ENCODE measurements at regions not wholly inside any gene's neighbourhood (a gene's known extent, or its start where the extent isn't known, plus 50 kb on each side); places are given as distances from the start of the nearest gene placed in this dataset.
"Not testable (repeated sequence)": the region's sequence is repeated elsewhere in the genome, so short reads cannot be mapped to it uniquely, and the experiment has no call there.

DNA sequence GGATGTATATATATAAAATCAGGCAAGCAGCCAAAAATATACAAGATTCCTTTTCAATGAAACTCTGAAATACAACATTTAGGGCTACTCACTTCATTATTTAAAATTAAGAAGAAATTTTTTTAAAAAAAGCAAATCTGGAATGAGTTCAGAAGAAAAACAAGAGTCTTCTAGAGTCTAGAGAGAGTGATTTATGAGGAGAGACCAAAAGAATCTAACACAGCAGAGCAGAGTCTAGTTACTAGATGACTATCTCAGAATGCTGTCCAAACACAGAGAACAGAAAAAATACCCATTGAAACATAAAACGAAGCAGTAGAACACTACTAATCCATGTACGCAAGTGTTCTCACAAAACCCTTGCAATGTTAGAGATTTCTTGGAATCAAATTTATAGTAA lies 275.2 kb upstream of the CBLB start:
- Histone ChIP-seq H3K27me3 (ENCODE audit: low read depth, low read length) (no peaks in the 10 kb centered on the region), H3K27ac (ENCODE audit: low read length) (no peak overlapping the region), H3K9me3 (ENCODE audit: control insufficient read depth in 1 of 2, low read length in 2 of 2) (peaks cover 0 to 4% of the 10 kb centered on the region in 2 donors), H3K4me1 (ENCODE audit: control insufficient read depth in 1 of 2, insufficient read depth in 2 of 2, low read length in 2 of 2) (no peaks in the 10 kb centered on the region), H3K4me3 (ENCODE audit: low read depth in 1 of 2, low read length in 2 of 2) (no peak overlapping the region), H3K36me3 (ENCODE audit: control insufficient read depth in 1 of 2, insufficient read depth in 2 of 2, low read length in 2 of 2) (no peaks in the 10 kb centered on the region)

DNA sequence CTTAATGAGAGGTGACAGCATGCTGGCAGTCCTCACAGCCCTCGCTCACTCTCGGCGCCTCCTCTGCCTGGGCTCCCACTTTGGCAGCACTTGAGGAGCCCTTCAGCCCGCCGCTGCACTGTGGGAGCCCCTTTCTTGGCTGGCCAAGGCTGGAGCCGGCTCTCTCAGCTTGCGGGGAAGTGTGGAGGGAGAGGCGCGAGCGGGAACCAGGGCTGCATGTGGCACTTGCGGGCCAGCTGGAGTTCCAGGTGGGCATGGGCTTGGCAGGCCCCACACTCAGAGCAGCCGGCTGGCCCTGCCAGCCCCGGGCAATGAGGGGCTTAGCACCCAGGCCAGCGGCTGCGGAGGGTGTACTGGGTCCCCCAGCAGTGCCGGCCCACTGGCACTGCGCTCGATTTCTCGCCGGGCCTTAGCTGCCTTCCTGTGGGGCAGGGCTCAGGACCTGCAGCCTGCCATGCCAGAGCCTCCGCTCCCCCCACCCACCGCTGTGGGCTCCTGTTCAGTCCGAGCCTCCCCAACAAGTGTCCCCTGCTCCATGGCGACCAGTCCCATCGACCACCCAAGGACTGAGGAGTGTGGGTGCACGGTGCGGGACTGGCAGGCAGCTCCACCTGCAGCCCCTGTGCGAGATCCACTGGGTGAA lies 279.7 kb upstream of the CBLB start:
- not testable (repeated sequence) for H3K27me3 ChIP-seq (ENCODE audit: low read depth, low read length); H3K4me1 ChIP-seq (ENCODE audit: control insufficient read depth in 1 of 2, insufficient read depth in 2 of 2, low read length in 2 of 2); H3K9me3 ChIP-seq (ENCODE audit: control insufficient read depth in 1 of 2, low read length in 2 of 2); H3K27ac ChIP-seq (ENCODE audit: low read length); H3K36me3 ChIP-seq (ENCODE audit: control insufficient read depth in 1 of 2, insufficient read depth in 2 of 2, low read length in 2 of 2); H3K4me3 ChIP-seq (ENCODE audit: low read depth in 1 of 2, low read length in 2 of 2)

DNA sequence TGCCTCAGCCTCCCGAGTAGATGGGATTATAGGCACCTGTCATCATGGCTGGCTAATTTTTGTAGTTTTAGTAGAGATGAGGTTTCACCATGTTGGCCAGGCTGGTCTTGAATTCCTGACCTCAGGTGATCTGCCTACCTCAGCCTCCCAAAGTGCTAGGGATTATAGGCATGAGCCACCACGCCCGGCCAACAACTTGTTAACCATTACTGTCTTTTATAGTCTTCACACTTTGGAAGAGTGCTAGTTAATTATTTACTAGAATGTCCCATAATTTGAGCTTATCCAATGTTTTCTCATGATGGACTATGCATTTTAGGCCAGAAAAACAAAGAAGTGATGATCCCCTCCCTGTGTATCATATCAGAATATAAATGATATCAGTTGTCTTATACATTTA lies 288.6 kb upstream of the CBLB start:
- H3K4me1 ChIP-seq (ENCODE audit: control insufficient read depth in 1 of 2, insufficient read depth in 2 of 2, low read length in 2 of 2): no peaks in the 10 kb centered on the region
- H3K9me3 ChIP-seq (ENCODE audit: control insufficient read depth in 1 of 2, low read length in 2 of 2): peaks cover 0 to 3% of the 10 kb centered on the region in 2 donors
- no peak overlapping the region for H3K27ac ChIP-seq (ENCODE audit: low read length)
- no peak overlapping the region for H3K4me3 ChIP-seq (ENCODE audit: low read depth in 1 of 2, low read length in 2 of 2)
- H3K36me3 ChIP-seq (ENCODE audit: control insufficient read depth in 1 of 2, insufficient read depth in 2 of 2, low read length in 2 of 2): no peaks in the 10 kb centered on the region
- H3K27me3 ChIP-seq (ENCODE audit: low read depth, low read length): no peaks in the 10 kb centered on the region

DNA sequence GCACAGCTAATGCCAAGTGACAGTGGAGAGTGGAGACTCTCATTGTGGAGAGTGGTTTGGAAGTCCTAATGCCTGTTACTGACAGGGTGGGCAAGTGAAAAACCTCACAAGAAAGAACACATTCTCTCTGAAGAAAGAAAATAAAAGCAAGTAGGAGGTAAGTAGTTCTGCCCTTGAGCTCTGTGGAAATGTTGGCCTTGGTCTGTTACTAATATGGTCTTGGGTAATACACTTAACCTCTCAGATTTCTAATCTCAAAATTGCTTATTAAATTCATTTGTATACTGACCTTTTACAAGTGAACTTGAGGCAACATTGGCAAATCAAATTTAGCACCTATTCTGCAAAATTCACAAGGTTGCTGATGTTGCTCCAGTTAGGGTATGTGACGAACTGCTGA lies 291.6 kb upstream of the CBLB start:
- H3K4me1 ChIP-seq (ENCODE audit: control insufficient read depth in 1 of 2, insufficient read depth in 2 of 2, low read length in 2 of 2): no peaks in the 10 kb centered on the region
- H3K9me3 ChIP-seq (ENCODE audit: control insufficient read depth in 1 of 2, low read length in 2 of 2): peaks cover 0 to 7% of the 10 kb centered on the region in 2 donors
- H3K27me3 ChIP-seq (ENCODE audit: low read depth, low read length): no peaks in the 10 kb centered on the region
- no peak overlapping the region for H3K4me3 ChIP-seq (ENCODE audit: low read depth in 1 of 2, low read length in 2 of 2)
- H3K36me3 ChIP-seq (ENCODE audit: control insufficient read depth in 1 of 2, insufficient read depth in 2 of 2, low read length in 2 of 2): no peaks in the 10 kb centered on the region
- no peak overlapping the region for H3K27ac ChIP-seq (ENCODE audit: low read length)

DNA sequence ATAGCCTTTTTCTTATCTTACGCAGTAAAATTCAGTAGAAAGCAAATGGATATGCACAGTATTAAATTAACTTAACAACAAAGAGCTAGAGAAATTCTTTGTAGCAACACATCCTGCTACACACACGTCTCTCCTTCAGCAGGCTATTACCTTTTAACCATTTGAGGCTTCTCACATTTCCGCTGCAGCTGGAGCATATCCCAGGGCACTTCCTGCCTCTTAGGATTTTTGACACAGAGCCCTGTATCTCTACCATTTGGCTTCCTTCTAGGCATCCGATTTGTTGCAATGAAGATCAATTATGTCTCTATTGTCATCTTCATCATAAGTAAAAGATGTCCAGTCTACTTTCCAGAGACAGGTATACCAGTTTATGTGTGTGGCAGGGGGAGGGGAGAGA lies 292.4 kb upstream of the CBLB start:
- H3K27me3 ChIP-seq (ENCODE audit: low read depth, low read length): no peaks in the 10 kb centered on the region
- H3K4me1 ChIP-seq (ENCODE audit: control insufficient read depth in 1 of 2, insufficient read depth in 2 of 2, low read length in 2 of 2): no peaks in the 10 kb centered on the region
- H3K27ac ChIP-seq (ENCODE audit: low read length): no peak overlapping the region
- H3K9me3 ChIP-seq (ENCODE audit: control insufficient read depth in 1 of 2, low read length in 2 of 2): peaks cover 0 to 7% of the 10 kb centered on the region in 2 donors
- H3K36me3 ChIP-seq (ENCODE audit: control insufficient read depth in 1 of 2, insufficient read depth in 2 of 2, low read length in 2 of 2): no peaks in the 10 kb centered on the region
- no peak overlapping the region for H3K4me3 ChIP-seq (ENCODE audit: low read depth in 1 of 2, low read length in 2 of 2)

DNA sequence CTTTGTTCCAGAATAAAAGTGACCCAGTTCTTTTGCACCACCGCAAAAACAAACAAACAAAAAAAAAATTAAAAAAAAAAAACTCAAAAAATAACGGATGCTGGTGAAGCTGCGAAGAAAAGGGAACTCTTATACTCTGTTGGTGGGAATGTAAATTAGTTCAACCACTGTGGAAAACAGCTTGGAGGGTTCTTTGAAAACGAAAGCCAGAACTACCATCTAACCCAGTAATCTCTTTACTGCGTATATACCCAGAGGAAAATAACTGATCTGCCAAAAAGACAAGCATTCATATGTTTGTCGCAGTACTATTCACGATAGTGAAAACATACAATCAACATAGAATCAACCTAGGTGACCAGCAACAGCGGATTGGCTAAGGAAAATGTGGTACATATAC lies 298.9 kb upstream of the CBLB start:
- Histone ChIP-seq H3K4me3 (ENCODE audit: low read depth in 1 of 2, low read length in 2 of 2) (no peak overlapping the region), H3K9me3 (ENCODE audit: control insufficient read depth in 1 of 2, low read length in 2 of 2) (peaks cover 0 to 4% of the 10 kb centered on the region in 2 donors), H3K27ac (ENCODE audit: low read length) (no peak overlapping the region), H3K27me3 (ENCODE audit: low read depth, low read length) (no peaks in the 10 kb centered on the region), H3K36me3 (ENCODE audit: control insufficient read depth in 1 of 2, insufficient read depth in 2 of 2, low read length in 2 of 2) (no peaks in the 10 kb centered on the region), H3K4me1 (ENCODE audit: control insufficient read depth in 1 of 2, insufficient read depth in 2 of 2, low read length in 2 of 2) (no peaks in the 10 kb centered on the region)

DNA sequence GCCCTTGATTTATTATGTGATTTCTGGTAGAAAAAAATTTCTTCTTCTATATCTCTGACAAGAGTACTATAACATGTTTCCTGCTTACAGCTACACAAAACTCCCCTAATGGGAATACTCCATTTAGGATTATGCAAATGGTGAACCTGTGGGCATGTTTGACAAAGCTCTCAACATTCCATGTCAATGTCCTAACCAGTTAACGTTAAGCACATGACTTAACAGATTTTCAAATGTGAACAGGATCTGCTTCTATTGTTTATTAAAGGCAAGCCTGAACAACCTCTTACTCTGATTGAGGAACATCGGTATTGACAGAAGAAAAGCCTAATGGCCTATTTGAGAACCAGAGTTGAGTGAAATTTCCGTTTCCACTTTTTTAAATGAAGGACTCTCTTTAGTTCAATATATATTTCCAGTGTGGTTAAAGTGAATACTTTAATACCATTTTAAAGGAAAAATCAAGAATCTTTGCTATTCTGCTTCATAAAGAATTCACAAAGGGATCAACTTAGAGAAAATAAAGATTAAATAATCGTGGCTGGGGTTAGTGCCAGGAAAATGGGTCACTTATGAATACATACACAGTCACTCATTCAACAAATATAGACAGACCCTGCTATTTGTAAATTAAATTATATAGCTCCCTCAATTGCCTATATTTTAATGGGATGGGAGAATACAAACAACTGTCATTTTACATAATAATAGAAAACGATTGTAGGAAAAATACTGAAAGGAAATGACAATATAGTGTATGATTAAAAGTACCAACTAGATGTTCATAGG lies 300.3 kb upstream of the CBLB start:
- H3K27ac ChIP-seq (ENCODE audit: low read length): no peak overlapping the region
- no peaks in the 10 kb centered on the region for H3K36me3 ChIP-seq (ENCODE audit: control insufficient read depth in 1 of 2, insufficient read depth in 2 of 2, low read length in 2 of 2)
- no peaks in the 10 kb centered on the region for H3K9me3 ChIP-seq (ENCODE audit: control insufficient read depth in 1 of 2, low read length in 2 of 2)
- no peaks in the 10 kb centered on the region for H3K4me1 ChIP-seq (ENCODE audit: control insufficient read depth in 1 of 2, insufficient read depth in 2 of 2, low read length in 2 of 2)
- no peaks in the 10 kb centered on the region for H3K27me3 ChIP-seq (ENCODE audit: low read depth, low read length)
- H3K4me3 ChIP-seq (ENCODE audit: low read depth in 1 of 2, low read length in 2 of 2): no peak overlapping the region

DNA sequence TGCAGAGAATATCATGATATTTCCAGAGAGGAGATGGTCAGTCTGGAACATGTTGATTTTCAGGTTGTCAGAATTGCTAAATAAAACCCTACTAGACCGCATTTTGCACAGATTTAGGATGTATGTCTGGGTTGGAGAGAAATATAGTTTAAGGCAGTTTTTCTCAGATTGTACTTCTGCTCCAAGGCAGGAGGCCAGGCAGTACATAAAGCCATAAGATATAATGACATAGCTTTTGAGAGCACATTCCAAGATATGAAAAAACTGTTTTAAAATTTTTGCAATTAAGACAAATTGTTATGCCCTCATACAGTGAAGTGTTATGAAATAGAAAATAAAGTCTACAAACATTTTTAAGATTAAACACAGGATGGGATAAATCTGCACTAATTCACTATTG lies 301.8 kb upstream of the CBLB start:
- H3K9me3 ChIP-seq (ENCODE audit: control insufficient read depth in 1 of 2, low read length in 2 of 2): no peaks in the 10 kb centered on the region
- H3K36me3 ChIP-seq (ENCODE audit: control insufficient read depth in 1 of 2, insufficient read depth in 2 of 2, low read length in 2 of 2): no peaks in the 10 kb centered on the region
- H3K4me1 ChIP-seq (ENCODE audit: control insufficient read depth in 1 of 2, insufficient read depth in 2 of 2, low read length in 2 of 2): no peaks in the 10 kb centered on the region
- no peak overlapping the region for H3K4me3 ChIP-seq (ENCODE audit: low read depth in 1 of 2, low read length in 2 of 2)
- H3K27ac ChIP-seq (ENCODE audit: low read length): no peak overlapping the region
- H3K27me3 ChIP-seq (ENCODE audit: low read depth, low read length): no peaks in the 10 kb centered on the region

DNA sequence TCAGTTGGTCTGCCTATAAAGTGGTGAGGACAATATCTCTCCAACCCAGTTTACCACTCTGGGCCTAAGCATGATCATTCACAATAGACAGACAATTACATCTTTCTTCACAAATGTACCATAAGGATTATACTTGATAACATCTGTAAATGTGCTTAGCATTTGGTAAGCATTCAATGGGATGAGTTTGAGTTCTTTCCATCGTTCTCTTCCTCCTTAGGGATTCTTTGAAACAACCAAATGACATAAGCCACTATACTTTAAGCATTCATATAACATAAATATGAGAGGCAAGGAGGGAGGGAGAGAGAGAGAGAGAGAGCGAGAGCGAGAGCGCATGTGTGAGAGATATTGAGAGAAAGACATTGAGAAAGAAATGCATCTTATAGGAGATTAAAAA lies 303.3 kb upstream of the CBLB start:
- H3K9me3 ChIP-seq (ENCODE audit: control insufficient read depth in 1 of 2, low read length in 2 of 2): no peaks in the 10 kb centered on the region
- H3K4me3 ChIP-seq (ENCODE audit: low read depth in 1 of 2, low read length in 2 of 2): no peak overlapping the region
- H3K27ac ChIP-seq (ENCODE audit: low read length): no peak overlapping the region
- no peaks in the 10 kb centered on the region for H3K36me3 ChIP-seq (ENCODE audit: control insufficient read depth in 1 of 2, insufficient read depth in 2 of 2, low read length in 2 of 2)
- H3K4me1 ChIP-seq (ENCODE audit: control insufficient read depth in 1 of 2, insufficient read depth in 2 of 2, low read length in 2 of 2): peaks cover 0 to 3% of the 10 kb centered on the region in 2 donors
- no peaks in the 10 kb centered on the region for H3K27me3 ChIP-seq (ENCODE audit: low read depth, low read length)

DNA sequence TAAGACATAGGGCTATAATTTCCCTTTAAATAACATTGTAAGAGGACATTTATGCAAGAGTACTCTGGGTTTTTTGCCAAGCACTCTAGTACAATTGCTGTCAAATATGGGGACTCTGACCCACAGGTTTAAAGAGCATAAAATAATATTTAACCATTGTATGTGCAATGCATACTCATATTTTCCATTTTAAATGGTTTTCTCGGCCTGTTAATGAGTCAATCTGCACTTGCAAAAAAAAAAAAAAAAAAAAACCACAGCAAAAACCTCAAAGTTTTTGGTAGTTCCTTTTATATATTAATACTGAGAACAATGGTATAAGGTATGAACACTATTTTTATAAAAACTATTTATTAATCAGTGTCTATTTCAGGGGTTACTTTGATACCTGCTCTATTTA lies 304.0 kb upstream of the CBLB start:
- H3K27ac ChIP-seq (ENCODE audit: low read length): no peak overlapping the region
- H3K9me3 ChIP-seq (ENCODE audit: control insufficient read depth in 1 of 2, low read length in 2 of 2): no peaks in the 10 kb centered on the region
- peaks cover 0 to 3% of the 10 kb centered on the region in 2 donors for H3K4me1 ChIP-seq (ENCODE audit: control insufficient read depth in 1 of 2, insufficient read depth in 2 of 2, low read length in 2 of 2)
- H3K27me3 ChIP-seq (ENCODE audit: low read depth, low read length): no peaks in the 10 kb centered on the region
- H3K36me3 ChIP-seq (ENCODE audit: control insufficient read depth in 1 of 2, insufficient read depth in 2 of 2, low read length in 2 of 2): no peaks in the 10 kb centered on the region
- no peak overlapping the region for H3K4me3 ChIP-seq (ENCODE audit: low read depth in 1 of 2, low read length in 2 of 2)

DNA sequence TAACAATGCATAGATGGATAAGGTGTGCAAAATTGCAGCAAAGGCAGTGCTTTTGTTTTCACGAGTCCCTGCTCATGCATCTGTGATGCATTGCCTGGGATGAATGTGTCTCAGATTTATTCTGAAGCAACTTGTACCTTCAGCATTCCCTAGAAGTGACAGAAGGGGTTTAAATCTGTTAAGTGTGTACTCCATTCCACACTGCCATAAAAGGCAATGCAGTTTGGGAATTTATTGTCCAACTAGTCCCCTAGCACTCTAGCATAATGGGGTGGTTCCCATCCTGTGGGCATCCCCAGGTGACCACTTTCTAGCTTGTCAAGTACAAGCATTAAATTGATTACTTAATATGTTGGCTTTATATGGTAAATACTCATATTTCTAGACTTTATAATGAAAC lies 306.5 kb upstream of the CBLB start:
- Histone ChIP-seq H3K27ac (ENCODE audit: low read length) (no peak overlapping the region), H3K4me3 (ENCODE audit: low read depth in 1 of 2, low read length in 2 of 2) (no peak overlapping the region), H3K36me3 (ENCODE audit: control insufficient read depth in 1 of 2, insufficient read depth in 2 of 2, low read length in 2 of 2) (no peaks in the 10 kb centered on the region), H3K27me3 (ENCODE audit: low read depth, low read length) (no peaks in the 10 kb centered on the region), H3K9me3 (ENCODE audit: control insufficient read depth in 1 of 2, low read length in 2 of 2) (no peaks in the 10 kb centered on the region), H3K4me1 (ENCODE audit: control insufficient read depth in 1 of 2, insufficient read depth in 2 of 2, low read length in 2 of 2) (peaks cover 0 to 3% of the 10 kb centered on the region in 2 donors)

DNA sequence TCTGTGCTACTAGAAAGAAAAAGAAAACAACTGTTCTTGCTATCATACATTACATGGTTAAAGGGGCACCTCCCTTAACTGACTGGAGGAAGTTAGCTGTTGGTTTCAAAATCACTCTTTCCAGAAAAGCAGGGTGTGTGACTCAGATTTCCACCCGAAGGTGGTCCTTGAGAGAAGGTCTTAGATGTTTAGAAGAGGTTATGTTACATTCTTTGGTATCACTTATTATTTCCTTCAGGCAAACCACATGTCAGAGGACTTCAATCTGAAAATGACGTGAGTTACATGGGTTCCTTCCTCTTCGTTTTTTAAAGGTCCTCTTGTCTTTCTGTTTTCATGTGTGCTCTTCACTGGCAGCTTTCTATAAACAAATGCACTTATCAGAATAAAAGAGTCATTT lies 307.9 kb upstream of the CBLB start:
- no peaks in the 10 kb centered on the region for H3K9me3 ChIP-seq (ENCODE audit: control insufficient read depth in 1 of 2, low read length in 2 of 2)
- H3K4me1 ChIP-seq (ENCODE audit: control insufficient read depth in 1 of 2, insufficient read depth in 2 of 2, low read length in 2 of 2): peaks cover 0 to 3% of the 10 kb centered on the region in 2 donors
- no peaks in the 10 kb centered on the region for H3K27me3 ChIP-seq (ENCODE audit: low read depth, low read length)
- no peaks in the 10 kb centered on the region for H3K36me3 ChIP-seq (ENCODE audit: control insufficient read depth in 1 of 2, insufficient read depth in 2 of 2, low read length in 2 of 2)
- H3K4me3 ChIP-seq (ENCODE audit: low read depth in 1 of 2, low read length in 2 of 2): no peak overlapping the region
- H3K27ac ChIP-seq (ENCODE audit: low read length): no peak overlapping the region
